ENCODE measurements at regions not wholly inside any gene's neighbourhood (a gene's known extent, or its start where the extent isn't known, plus 50 kb on each side); places are given as distances from the start of the nearest gene placed in this dataset.

DNA sequence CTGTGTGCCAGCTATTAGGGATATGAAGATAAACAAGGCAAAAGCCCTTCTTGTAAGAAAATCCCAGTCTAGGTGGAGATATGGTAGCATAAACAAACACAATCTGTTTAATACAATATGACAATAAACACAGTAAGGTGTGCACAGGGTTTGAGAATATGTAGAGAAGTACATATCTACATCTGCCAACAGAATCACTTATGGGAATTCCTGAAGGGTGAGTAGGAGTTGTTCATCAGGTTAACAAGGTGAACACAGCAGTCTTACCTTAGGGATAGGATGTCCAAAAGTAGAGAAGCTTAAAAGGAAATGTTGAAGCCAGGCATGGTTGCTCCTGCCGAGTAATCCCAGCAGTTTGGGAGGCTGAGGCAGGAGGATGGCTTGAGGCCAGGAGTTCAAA lies 57.7 kb upstream of the LRRC7 start:
- intact Hi-C loops (cut with DNase I, micrococcal nuclease) = no loop called here
- H3K4me1 ChIP-seq (ENCODE audit: low read depth) = no peaks in the 10 kb centered on the region
- ATAC-seq = no peak
- no peaks in the 10 kb centered on the region for H3K9me3 ChIP-seq
- H3K4me3 ChIP-seq = no peak overlapping the region
- TF ChIP-seq, protein P1, sequence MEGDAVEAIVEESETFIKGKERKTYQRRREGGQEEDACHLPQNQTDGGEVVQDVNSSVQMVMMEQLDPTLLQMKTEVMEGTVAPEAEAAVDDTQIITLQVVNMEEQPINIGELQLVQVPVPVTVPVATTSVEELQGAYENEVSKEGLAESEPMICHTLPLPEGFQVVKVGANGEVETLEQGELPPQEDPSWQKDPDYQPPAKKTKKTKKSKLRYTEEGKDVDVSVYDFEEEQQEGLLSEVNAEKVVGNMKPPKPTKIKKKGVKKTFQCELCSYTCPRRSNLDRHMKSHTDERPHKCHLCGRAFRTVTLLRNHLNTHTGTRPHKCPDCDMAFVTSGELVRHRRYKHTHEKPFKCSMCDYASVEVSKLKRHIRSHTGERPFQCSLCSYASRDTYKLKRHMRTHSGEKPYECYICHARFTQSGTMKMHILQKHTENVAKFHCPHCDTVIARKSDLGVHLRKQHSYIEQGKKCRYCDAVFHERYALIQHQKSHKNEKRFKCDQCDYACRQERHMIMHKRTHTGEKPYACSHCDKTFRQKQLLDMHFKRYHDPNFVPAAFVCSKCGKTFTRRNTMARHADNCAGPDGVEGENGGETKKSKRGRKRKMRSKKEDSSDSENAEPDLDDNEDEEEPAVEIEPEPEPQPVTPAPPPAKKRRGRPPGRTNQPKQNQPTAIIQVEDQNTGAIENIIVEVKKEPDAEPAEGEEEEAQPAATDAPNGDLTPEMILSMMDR (IDR thresholded peaks at IDR 0.05) = no peak
- DNase-seq = no peak
- no peaks in the 10 kb centered on the region for H3K36me3 ChIP-seq (ENCODE audit: low read depth)

DNA sequence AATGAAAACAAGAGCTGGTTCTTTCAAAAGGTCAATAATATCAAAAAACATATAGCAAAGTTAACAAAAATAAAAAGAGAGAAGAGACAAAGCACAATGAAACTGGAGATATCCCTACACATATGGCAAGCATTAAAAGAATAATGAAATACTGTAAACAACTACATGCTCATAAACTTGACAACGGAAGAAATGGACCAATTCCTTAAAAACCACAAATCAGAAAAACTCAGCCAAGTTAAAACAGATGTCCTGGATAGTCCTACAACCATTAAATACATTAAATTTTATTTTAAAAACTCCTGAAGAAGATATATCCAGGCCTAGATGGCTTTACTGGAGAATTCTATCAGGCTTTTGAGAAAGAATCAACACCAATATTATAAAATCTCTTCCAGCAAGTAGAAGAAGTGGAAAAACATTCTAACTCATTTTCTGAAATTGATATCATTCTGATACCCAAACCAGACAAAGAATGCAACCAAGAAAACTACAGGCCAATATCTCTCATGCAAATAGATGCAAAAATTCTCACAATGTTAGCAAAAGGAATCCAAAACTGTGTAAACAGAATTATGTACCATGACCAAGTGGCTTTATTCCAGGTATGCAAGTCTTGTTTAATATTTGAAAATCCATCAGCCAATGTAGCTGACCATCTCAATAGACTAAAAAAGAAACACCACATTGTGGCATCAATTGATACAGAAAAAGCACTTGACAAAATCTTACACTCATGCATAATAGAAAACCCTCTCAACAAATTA lies 56.1 kb upstream of the LRRC7 start:
- intact Hi-C loops (cut with DNase I, micrococcal nuclease) = no loop called here
- no peak overlapping the region for H3K4me3 ChIP-seq
- ATAC-seq = no peak
- no peaks in the 10 kb centered on the region for H3K36me3 ChIP-seq (ENCODE audit: low read depth)
- H3K9me3 ChIP-seq = no peaks in the 10 kb centered on the region
- DNase-seq = no peak
- TF ChIP-seq, protein P1 (IDR thresholded peaks at IDR 0.05) = no peak
- no peaks in the 10 kb centered on the region for H3K4me1 ChIP-seq (ENCODE audit: low read depth)

DNA sequence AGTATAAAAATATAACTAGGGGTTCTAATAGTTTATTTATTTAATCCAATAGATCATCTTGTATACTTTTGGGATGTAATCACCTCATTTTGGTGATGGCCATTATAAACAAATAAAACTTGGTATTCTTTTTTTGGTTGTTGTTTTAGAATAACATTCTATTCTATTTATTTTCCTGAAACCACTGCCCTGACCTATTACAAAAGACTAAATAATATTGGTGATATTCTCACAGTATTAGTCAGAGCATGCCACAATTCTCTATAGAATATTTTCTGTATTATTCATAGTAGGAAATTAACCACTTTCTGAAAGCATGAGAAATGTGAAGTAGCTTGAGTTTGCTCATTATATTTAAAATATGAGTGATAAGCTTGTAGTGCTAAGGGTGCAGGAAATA lies 54.1 kb upstream of the LRRC7 start:
- DNase-seq (no peak), ATAC-seq (no peak)
- TF ChIP-seq, protein P1 (IDR thresholded peaks at IDR 0.05) = no peak
- intact Hi-C loops (cut with DNase I, micrococcal nuclease) = no loop called here
- Histone ChIP-seq H3K4me3 (no peak overlapping the region), H3K9me3 (no peaks in the 10 kb centered on the region), H3K36me3 (ENCODE audit: low read depth) (no peaks in the 10 kb centered on the region), H3K4me1 (ENCODE audit: low read depth) (no peaks in the 10 kb centered on the region)

Data from mucosa of descending colon (tissue), 3 donors.